ENCODE measurements at regions not wholly inside any gene's neighbourhood (a gene's known extent, or its start where the extent isn't known, plus 50 kb on each side); places are given as distances from the start of the nearest gene placed in this dataset.
"Not testable (repeated sequence)": the region's sequence is repeated elsewhere in the genome, so short reads cannot be mapped to it uniquely, and the experiment has no call there.

DNA sequence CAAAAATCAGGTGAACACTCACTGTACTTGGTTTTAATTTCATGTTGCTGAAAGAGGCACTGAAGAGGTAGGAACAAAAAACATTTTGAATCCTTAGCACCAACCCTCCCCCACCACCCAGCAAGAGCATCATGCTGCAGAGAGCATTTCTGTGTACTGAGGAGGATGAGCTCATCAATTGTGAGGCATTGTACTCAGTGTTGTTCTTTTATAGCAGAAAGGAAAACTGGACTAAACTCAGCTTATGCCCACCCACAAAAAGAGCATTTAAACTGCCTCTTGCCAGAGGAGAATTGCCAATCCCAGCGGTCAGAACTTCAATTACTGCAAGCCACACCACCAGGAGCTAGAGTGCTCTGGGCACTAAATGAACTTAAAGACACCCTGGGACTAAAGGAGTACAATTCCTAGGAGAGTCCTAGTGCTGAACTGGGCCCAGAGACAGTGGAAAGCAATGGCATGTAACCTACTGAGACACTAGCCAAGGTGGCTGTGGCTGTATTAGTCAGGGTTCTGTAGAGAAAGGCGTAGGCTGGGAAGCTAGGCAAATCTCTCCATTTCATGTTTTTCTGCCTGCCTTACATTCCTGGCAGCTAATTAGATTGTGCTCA is 280.7 kb upstream of the KLHL4 start:
- no peak for FAIRE-seq
- no peak for DNase-seq (ENCODE audit: low spot score)

- DNase-seq (ENCODE audit: low spot score) (peak; percentile 2), FAIRE-seq (no peak)
Observed at GRCh38 chrX:87265518-87265917, 252.1 kb upstream of the KLHL4 start.

DNA sequence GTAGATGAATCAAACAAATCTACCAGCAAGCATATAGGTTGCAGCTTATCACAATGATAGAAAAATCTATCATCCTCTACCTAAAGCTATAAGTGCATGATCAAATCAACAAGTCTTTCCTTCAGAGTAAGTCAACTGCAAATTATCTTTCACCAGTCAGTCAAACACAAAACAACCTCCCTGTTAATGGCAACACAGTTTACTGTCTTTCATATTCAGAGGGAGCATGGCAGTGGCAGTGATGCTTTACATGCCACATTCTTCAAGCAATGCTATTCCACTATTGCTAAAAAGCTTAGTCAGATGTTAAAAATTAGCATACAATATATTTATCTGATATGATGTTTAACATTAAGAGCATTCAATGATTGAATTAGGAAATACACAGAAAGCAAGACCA is 245.1 kb upstream of the KLHL4 start:
- FAIRE-seq, result no peak
- DNase-seq (ENCODE audit: low spot score), result no peak

- no peak for DNase-seq (ENCODE audit: low spot score)
- FAIRE-seq, result no peak
Observed at GRCh38 chrX:87299563-87300160, 217.9 kb upstream of the KLHL4 start.

DNA sequence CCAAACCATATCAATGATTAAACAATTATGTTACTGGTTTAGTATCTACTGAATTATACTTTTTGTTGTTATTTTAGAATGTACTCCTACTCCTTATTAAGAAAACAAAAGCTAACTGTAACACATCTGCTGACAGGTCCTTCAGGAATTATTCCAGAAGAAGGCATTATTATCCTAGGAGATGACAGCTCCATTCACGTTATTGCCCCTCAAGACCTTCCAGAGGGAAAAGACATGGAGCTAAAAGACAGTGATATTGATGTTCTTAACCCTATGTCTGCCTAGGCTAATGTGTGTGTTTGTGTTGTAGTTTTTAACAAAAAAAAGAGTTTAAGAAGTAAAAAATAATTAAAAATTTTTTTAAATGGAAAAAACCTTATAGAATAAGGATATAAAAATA is 206.8 kb upstream of the KLHL4 start:
- DNase-seq (ENCODE audit: low spot score) (no peak), FAIRE-seq (no peak)

DNA sequence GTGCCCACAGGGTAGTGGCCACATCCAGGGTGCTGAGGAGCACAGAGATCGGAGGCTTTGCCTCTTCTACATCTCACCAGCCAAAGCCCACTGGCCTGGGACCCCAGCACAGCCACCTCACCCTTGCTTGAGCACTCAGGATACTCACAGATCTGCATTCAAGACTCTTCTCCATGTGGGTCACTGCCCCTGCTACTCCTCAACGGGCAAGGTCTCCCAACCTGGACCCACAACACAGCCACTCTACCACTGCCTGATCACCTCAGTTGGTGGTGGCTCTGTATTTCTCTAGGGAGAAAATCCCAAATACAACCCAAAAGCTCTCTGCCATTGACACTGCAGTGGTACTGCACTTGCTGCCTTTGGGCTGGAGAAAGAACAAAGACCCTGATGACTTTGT is 190.3 kb upstream of the KLHL4 start:
- FAIRE-seq, result no peak

GRCh38 chrX:87337267-87337666 is 180.3 kb upstream of the KLHL4 start:
- DNase-seq (ENCODE audit: low spot score), result no peak
- FAIRE-seq, result no peak

More for the DNA sequence above, 190.3 kb upstream of the KLHL4 start:
- DNase-seq (ENCODE audit: low spot score), result no peak

DNA sequence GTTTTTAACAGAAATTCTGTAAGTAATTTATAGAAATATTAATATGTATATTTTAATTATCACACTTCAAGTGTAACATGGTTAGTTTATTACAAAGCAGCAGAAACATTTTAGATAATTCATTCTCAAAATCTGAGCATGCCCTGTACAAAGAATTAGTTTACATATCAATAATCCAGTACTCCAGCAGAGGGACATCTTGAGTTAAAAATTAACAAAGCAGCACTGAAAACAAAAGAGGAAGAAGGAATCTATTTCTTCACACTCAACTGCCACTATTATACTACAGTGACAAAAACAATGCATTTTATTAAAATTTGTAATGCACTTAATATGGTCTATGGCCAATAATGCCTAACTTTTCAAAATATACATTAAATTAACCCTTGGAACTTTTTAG is 179.1 kb upstream of the KLHL4 start:
- peak; percentile 2 for DNase-seq (ENCODE audit: low spot score)

GRCh38 chrX:87370865-87371264 is 146.7 kb upstream of the KLHL4 start:
- no peak for DNase-seq (ENCODE audit: low spot score)
- FAIRE-seq, result no peak

More for the DNA sequence above, 179.1 kb upstream of the KLHL4 start:
- no peak for FAIRE-seq

GRCh38 chrX:87374324-87374723 is 143.3 kb upstream of the KLHL4 start:
- no peak for DNase-seq (ENCODE audit: low spot score)
- no peak for FAIRE-seq

DNA sequence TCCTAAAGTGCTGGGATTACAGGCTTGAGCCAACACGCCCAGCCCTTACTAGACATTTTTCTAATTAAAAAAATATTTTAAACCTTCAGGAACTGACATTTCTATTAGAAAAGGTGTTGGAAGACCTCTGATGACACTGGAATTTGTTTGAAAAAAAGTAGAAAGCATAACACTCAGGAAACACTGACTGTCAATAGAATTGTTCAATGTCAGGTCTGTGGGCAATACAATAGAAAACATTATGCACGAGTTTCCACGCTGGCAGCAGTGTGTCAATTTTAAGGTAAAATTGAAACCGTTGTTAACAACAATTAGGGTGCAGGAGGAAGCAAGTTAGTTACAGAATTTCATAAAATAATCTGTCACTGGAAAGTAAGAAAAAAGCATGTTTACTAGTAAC is 140.7 kb upstream of the KLHL4 start:
- no peak for FAIRE-seq
- no peak for DNase-seq (ENCODE audit: low spot score)

GRCh38 chrX:87388381-87388780 is 129.2 kb upstream of the KLHL4 start:
- no peak for FAIRE-seq

GRCh38 chrX:87391742-87392141 is 125.9 kb upstream of the KLHL4 start:
- FAIRE-seq (no peak), DNase-seq (ENCODE audit: low spot score) (no peak)

More at GRCh38 chrX:87388381-87388780, 129.2 kb upstream of the KLHL4 start:
- no peak for DNase-seq (ENCODE audit: low spot score)

GRCh38 chrX:87392369-87392768 is 125.2 kb upstream of the KLHL4 start:
- FAIRE-seq, result no peak
- no peak for DNase-seq (ENCODE audit: low spot score)

GRCh38 chrX:87397103-87397886 is 120.3 kb upstream of the KLHL4 start:
- no peak for FAIRE-seq
- no peak for DNase-seq (ENCODE audit: low spot score)

DNA sequence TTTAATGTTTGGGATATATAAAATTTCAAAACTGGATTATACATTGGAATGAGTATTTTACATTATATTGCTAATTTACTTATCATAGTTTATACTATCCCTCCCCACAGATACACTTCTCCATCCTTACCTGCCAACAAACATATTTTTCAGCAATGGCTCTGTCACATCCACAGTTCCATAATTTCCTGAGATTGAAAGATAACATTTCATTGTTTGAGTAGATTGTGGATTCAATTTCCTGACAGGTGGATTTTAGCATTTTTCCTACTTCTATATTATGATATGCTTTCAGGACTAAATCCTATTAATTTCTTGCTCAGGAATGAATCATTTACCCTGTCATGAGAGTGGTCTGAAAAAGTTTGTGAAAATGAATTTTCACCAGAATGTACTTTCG is 115.3 kb upstream of the KLHL4 start:
- DNase-seq (ENCODE audit: low spot score) (no peak), FAIRE-seq (no peak)

- DNase-seq (ENCODE audit: low spot score) (no peak), FAIRE-seq (no peak)
Observed at GRCh38 chrX:87403551-87403950, 114.1 kb upstream of the KLHL4 start.

DNA sequence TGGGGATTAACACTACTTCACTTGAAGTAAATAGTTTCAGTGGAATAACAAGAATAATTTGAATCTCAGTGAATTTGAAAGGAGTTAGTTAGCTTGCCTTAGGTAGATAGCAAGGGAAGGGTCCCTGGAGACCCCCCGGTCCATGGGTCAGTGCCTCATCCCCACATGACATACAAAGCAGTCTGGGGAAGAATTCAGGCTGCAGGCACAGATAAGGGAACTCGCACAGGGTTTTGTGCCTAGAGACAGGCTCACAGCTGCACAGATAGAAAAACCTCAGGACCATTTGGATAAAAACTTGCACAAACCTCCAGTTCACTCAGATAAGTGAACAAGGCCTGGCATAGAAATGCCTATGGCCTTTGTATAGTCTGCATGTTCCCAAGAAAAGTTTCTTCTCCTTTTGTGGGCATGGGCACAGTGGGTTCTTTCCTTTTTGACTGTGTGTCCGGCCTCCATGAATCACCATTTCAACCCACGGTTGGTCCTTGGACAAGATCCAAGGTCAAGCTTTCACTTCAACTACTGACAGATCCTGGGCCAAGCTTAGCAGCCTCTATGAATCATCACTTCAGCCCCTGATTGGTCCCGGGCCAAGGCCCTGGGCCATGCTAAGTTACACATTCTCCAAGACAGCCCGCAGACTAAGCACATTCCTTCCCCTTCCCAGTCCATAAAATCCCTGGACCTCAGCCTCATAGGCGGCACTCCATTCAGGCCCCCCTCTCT is 108.3 kb upstream of the KLHL4 start:
- FAIRE-seq, result no peak

DNA sequence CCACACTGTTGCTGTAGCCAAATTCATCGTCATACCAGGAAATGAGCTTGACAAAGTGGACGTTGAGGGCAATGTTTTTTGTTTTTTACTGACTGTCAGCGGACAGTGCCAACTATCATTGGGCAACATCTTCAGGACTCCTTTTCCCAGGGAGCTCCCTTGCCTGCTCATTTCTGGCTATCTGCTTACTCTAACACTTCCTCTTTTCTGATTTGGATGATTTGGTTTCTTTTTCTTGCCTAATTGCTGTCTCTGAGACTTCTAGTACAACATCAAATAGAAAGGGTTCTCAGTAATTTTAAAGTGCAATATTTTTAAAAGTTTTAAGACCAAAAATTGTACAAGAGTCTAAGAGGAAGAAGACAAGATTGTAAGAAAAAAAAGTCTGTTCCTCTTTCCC is 92.0 kb upstream of the KLHL4 start:
- no peak for FAIRE-seq
- no peak for DNase-seq (ENCODE audit: low spot score)

More for the DNA sequence above, 108.3 kb upstream of the KLHL4 start:
- peak; percentile 71 for DNase-seq (ENCODE audit: low spot score)

GRCh38 chrX:87434618-87435017 is 83.0 kb upstream of the KLHL4 start:
- no peak for DNase-seq (ENCODE audit: low spot score)
- no peak for FAIRE-seq

- not testable (repeated sequence) for FAIRE-seq; DNase-seq (ENCODE audit: low spot score)
Observed at GRCh38 chrX:87448613-87449012, 69.0 kb upstream of the KLHL4 start.

DNA sequence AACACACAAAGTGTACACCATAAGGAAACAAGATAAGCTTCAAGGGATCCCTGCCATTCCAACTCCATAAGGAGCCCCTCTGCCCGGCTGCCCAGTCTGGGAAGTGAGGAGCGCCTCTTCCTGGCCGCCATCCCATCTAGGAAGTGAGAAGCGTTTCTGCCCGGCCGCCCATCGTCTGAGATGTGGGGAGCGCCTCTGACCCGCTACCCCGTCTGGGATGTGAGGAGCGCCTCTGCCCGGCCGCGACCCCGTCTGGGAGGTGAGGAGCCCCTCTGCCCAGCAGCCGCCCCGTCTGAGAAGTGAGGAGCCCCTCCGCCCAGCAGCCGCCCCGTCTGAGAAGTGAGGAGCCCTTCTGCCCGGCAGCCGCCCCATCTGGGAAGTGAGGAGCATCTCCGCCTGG is 51.8 kb upstream of the KLHL4 start:
- FAIRE-seq; DNase-seq (ENCODE audit: low spot score): not testable (repeated sequence)

Data from urothelium cell line (cell line).